T-helper 2 cell (primary cell): ENCODE measurements at regions not wholly inside any gene's neighbourhood (a gene's known extent, or its start where the extent isn't known, plus 50 kb on each side); places are given as distances from the start of the nearest gene placed in this dataset.

ENCODE experiments used
- DNase-seq, 5 experiments: peaks; one replicate each; pipeline versions ENCODE4 v3.0.0 to v3.0.0-alpha.2; 2012 to 2022

GRCh38 chr20:24817351-24817750 lies 131.7 kb upstream of the CST7 start:
- DNase-seq = no peak

- no peak for DNase-seq
Observed at GRCh38 chr20:24818056-24818455, 131.0 kb upstream of the CST7 start.

DNA sequence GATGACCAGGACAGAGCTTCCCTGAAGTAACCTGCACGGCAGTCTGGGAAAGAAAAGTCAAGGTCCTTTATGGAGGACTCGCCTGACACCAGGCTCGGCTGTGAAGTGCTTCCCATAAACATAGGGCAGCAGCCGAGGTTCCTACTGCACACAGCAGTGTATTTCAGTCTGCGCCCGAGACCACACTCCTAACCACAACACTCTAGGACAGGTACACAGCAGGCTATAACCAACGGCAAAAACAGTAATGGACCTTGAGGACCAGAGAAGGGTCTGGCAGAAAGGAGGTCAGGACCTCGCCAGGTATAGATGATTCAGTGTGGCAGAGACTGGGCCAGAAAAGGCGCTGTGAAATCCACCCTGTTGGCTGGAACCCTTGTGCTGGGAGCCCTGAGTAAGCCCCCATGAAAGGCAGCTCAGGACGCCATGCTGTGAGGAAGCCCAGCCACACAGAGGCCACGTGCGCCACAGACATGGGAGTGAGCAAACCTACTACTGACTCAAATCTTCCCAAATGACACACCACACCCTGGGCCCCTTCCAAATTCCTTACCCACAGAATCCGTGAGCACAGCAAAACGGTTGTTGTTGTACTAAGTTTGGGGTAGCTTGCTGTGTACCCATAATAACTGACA lies 129.6 kb upstream of the CST7 start:
- no peak for DNase-seq

DNA sequence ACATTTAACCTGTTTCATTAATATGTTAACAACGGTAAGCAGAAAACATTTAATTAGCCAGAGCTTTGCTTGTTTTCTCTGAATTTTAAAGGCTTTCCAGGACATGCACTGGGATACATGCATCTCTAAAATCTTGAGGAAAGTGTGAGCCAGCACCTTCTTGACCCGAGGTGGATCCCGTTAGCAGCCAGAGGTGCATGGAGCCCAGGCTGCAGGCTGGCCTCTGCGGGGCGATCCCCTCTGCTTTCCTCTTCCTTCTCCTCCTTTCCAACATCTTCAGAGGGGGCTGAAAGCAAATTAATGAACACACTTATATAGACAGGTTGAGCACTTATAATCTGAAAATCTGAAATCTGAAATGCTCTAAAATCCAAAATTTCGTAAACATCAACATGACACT lies 128.7 kb upstream of the CST7 start:
- DNase-seq = no peak

- DNase-seq = no peak
Observed at GRCh38 chr20:24821391-24821790, 127.7 kb upstream of the CST7 start.

DNA sequence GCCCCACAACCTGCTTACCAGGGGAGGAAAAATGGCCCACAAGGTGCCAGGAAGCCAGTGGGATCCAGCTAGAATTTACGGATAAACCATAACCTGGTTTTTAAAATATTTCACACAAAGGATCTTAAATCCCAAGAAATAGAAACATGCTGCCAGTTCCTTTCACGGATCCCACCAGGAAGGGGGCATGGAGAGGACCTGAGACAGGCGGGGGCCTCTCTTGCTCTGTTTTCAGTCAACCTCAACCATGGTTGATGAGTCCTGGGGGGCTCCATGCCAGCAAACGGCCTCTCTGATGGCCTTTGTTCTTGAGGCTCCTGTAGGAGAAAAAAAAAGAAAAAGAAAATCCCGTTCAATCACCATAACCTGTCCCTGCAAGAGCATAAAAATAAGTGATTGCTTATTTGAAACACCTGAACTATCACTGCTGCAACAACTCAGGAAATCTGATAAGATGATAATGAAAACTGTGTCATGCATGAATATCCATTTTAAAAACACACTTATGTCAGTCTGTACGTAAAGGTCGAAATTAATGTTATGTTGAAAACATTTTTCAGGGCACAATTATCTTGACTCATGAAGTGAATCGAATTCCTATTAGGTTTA lies 125.8 kb upstream of the CST7 start:
- DNase-seq = no peak

GRCh38 chr20:24823989-24824693 lies 124.9 kb upstream of the CST7 start:
- no peak for DNase-seq

DNA sequence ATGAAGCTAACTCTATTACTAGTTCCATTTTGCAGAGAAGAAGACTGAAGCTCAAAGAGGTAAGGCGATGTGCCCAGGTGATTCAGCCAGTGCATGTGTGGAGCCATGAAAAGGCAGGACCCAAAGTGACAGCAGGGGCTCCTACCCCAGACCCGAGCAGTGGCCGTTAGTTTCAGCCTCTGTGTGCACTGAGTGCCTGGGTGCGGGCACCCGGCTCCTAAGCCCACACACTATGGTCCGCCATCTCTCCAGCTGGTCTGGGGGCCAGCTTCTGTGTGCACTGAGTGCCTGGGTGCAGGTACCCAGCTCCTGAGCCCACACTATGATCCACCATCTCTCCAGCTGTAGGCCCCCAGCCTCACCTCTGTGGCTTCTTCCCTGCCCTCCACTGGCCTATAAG lies 123.5 kb upstream of the CST7 start:
- DNase-seq = no peak

- no peak for DNase-seq
Observed at GRCh38 chr20:24827603-24828295, 121.3 kb upstream of the CST7 start.

DNA sequence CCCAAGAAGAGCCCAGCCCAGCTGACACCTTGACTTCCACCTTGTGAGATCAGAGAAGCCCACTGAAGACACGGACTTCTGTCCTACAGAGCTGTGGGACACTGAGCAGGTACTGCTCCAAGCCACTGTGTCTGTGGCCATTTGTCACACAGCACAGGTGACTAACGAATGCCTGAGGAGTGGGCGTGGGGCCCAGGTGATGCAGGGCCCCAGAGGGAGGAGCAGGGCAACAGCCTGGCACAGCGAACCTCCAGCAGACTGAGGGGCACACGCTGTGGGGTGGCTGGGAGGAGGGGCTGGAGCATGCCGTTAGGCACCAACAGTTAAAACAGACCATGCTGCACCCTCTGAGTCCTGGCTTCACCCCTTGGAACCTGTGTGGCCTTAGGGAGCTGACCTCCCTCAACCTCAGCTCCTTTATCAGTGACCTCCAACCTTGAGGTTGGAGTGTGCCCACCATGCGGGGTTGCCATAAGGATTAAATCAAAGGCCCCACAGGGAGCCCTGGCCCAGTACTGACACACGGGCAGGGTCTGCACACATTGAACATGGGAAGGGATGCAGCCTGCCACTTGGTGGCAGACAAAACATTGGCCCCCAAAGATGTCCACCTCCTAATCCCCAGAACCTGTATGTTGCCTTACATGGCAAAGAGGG lies 119.9 kb upstream of the CST7 start:
- no peak for DNase-seq

GRCh38 chr20:24829649-24830370 lies 119.3 kb upstream of the CST7 start:
- no peak for DNase-seq

DNA sequence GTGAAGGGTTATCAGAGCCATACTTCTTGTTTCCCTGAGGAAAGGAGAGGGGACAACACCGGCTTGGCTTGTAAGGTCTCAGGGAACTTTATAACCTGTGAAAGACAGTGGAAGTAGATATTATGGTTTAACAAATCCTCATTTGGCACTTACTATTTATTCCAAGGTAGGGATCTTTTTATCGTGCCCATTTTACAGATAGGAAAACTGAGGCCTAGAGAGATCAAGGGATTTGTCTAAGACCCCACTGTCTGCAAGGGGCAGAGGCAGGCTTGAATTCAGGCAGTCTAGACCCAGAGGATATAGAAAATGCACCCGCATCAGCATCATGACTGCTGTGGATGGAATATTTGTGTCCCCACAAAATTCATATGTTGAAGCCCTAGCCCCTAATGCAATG lies 118.4 kb upstream of the CST7 start:
- DNase-seq = no peak

- DNase-seq = no peak
Observed at GRCh38 chr20:24831232-24831631, 117.8 kb upstream of the CST7 start.

GRCh38 chr20:24832518-24832917 lies 116.6 kb upstream of the CST7 start:
- DNase-seq = no peak

- no peak for DNase-seq
Observed at GRCh38 chr20:24833592-24833991, 115.5 kb upstream of the CST7 start.

- DNase-seq = no peak
Observed at GRCh38 chr20:24834310-24834709, 114.8 kb upstream of the CST7 start.

- DNase-seq = no peak
Observed at GRCh38 chr20:24835195-24835594, 113.9 kb upstream of the CST7 start.

DNA sequence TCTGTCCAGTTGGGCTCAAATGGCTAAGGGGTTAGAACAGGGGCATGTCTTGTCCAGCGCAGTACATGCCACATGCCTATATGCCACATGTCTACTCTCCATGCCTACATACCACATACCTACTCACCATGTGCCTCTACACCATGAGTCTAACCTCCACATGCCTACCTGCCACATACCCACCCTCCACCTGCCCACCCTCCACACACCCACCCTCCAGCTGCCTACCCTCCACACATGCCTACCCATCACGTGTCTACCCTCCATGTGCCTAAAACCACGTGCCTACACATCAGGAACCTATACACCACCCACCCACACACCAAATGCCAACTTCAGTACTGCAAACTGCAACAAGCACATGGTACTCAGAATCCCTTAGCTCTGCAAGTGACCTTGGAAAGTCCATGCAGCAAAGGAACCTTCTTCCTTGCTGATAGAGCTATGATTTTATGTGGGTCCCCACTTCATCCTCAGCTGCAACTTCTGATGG lies 113.0 kb upstream of the CST7 start:
- no peak for DNase-seq

DNA sequence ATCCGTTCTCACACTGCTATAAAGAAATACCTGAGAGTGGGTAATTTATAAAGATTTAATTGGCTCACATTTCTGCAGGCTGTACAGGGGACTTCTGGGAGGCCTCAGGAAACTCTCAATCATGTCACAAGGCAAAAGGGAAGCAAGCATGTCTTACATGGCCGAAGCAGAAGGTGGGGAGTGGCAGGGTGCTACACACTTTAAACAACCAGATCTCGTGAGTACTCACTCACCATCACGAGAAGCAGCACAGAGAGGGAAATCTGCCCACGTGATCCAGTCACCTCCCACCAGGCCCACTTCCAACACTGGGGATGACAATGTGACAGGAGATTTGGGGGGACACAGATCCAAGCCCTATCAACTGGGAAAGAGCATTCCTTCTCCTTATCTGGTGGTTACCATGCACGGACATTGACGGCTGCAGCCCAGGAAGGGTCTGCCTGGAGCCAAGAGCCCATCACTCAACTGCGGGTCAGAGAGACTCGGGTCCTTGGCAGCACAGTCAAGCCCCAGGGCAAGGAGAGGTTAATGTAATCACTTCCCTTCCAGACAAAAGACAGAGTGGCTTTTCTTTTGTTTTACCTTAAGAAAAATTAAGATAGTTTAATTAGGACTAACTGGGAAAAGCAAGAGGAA lies 112.3 kb upstream of the CST7 start:
- DNase-seq = no peak

GRCh38 chr20:24837781-24838450 lies 111.2 kb upstream of the CST7 start:
- DNase-seq = no peak
